H1 (cell line): ENCODE measurements at regions not wholly inside any gene's neighbourhood (a gene's known extent, or its start where the extent isn't known, plus 50 kb on each side); places are given as distances from the start of the nearest gene placed in this dataset.

Experiments used
- CTCF ChIA-PET: fragments of 300-600 bp; sonication (Branson Sonifier 250); formaldehyde crosslinking; loops from one replicate; lab custom pipeline; 2021; ENCODE audit not compliant: partially characterized antibody; lab: Charles Lee
- POLR2A ChIA-PET: fragments of 300-600 bp; sonication (Branson Sonifier 250); formaldehyde crosslinking; loops from one replicate; lab custom pipeline; 2021; ENCODE audit warnings: inconsistent platforms; ENCODE audit not compliant: partially characterized antibody; lab: Charles Lee
- DNase-seq, 2 experiments: peaks; one replicate each; pipeline versions ENCODE4 v3.0.0 to v3.0.0-alpha.2; 2010 to 2022; ENCODE audit warnings: low spot score in 2 of 2, low read depth in 1 of 2, mixed read lengths in 1 of 2
- FAIRE-seq: peaks from 2 replicates; lab custom pipeline; 2011; peaks lifted over from hg19 to GRCh38; lab: Jason Lieb, UNC
- H2AFZ ChIP-seq: 2 replicates; pipeline ENCODE4 v1.8.1; 2012; ENCODE audit warnings: low read length, inconsistent platforms
- H2AK5ac ChIP-seq: 2 replicates; pipeline ENCODE4 v1.6.1; 2013; ENCODE audit warnings: low read depth, low read length
- H2BK120ac ChIP-seq: replicated peaks from 2 replicates; pipeline ENCODE3; 2013; ENCODE audit warnings: low read depth, low read length, inconsistent platforms
- H2BK12ac ChIP-seq: 2 replicates; pipeline ENCODE4 v1.6.1; 2013; ENCODE audit warnings: low read depth, low read length
- H2BK15ac ChIP-seq: 2 replicates; pipeline ENCODE4 v1.6.1; 2013; ENCODE audit warnings: low read length
- H2BK20ac ChIP-seq: 2 replicates; pipeline ENCODE4 v1.6.1; 2013; ENCODE audit warnings: low read length
- H2BK5ac ChIP-seq: 2 replicates; pipeline ENCODE4 v1.6.1; 2013; ENCODE audit warnings: low read depth, low read length
- H3K14ac ChIP-seq: 2 replicates; pipeline ENCODE4 v1.6.1; 2013; ENCODE audit warnings: inconsistent platforms; ENCODE audit not compliant: insufficient read length
- H3K18ac ChIP-seq: 2 replicates; pipeline ENCODE4 v1.6.1; 2013; ENCODE audit warnings: low read length; ENCODE audit errors: extremely low read depth
- H3K23ac ChIP-seq: 2 replicates; pipeline ENCODE4 v1.6.1; 2013; ENCODE audit warnings: inconsistent platforms; ENCODE audit not compliant: insufficient read length
- H3K23me2 ChIP-seq: 2 replicates; pipeline ENCODE4 v1.6.1; 2013; ENCODE audit warnings: low read depth, low read length
- H3K27ac ChIP-seq: 2 replicates; pipeline ENCODE4 v1.6.1; 2011; ENCODE audit warnings: low read depth, low read length, inconsistent platforms
- H3K27me3 ChIP-seq, 4 experiments: replicated peaks in 1 of 4; 1 replicate in 1 of 4; 2 replicates in 3 of 4; pipeline versions ENCODE4 v1.6.1 to v1.8.1; 2011 to 2013; ENCODE audit warnings: low read length in 3 of 4, mild to moderate bottlenecking in 3 of 4, inconsistent platforms in 2 of 4, mixed read lengths in 2 of 4, moderate library complexity in 1 of 4; ENCODE audit not compliant: control insufficient read depth in 3 of 4, insufficient read depth in 3 of 4; ENCODE audit errors: extremely low read depth in 1 of 4
- H3K36me3 ChIP-seq, 4 experiments: 2 replicates each; pipeline versions ENCODE4 v1.6.1 to v1.8.1; 2011 to 2013; ENCODE audit warnings: mild to moderate bottlenecking in 4 of 4, low read length in 3 of 4, moderate library complexity in 2 of 4, control low read depth in 1 of 4, inconsistent platforms in 1 of 4; ENCODE audit not compliant: insufficient read depth in 4 of 4, control insufficient read depth in 2 of 4
- H3K4ac ChIP-seq: replicated peaks from 2 replicates; pipeline ENCODE3; 2013; ENCODE audit warnings: low read length, low read depth, mixed read lengths, inconsistent platforms; ENCODE audit not compliant: insufficient read length
- H3K4me1 ChIP-seq, 4 experiments: replicated peaks in 1 of 4; 1 replicate in 1 of 4; 2 replicates in 3 of 4; pipeline versions ENCODE4 v1.6.1 to v1.8.1; 2011 to 2013; ENCODE audit warnings: low read length in 3 of 4, inconsistent platforms in 2 of 4, mixed read lengths in 1 of 4; ENCODE audit not compliant: insufficient read depth in 4 of 4, control insufficient read depth in 3 of 4
- H3K4me2 ChIP-seq, 2 experiments: 2 replicates each; pipeline versions ENCODE4 v1.6.1 to v1.8.1; 2011 to 2013; ENCODE audit warnings: low read depth in 2 of 2, low read length in 2 of 2, control low read depth in 1 of 2, inconsistent platforms in 1 of 2, mild to moderate bottlenecking in 1 of 2; ENCODE audit not compliant: insufficient read depth in 1 of 2
- H3K4me3 ChIP-seq, 4 experiments: fragments of 200-600, 300-600 bp in 1 of 4; sonication (generic), shearing (Covaris generic), sonication (Bioruptor Twin) in 1 of 4; 2 replicates each; pipeline versions ENCODE4 v1.5.1 to v1.8.1; 2011 to 2016; ENCODE audit warnings: low read length in 4 of 4, low read depth in 3 of 4, control low read depth in 2 of 4, inconsistent platforms in 2 of 4, mild to moderate bottlenecking in 2 of 4, mixed read lengths in 1 of 4, moderate library complexity in 1 of 4; ENCODE audit not compliant: insufficient read depth in 2 of 4; ENCODE audit errors: extremely low read depth in 1 of 4
- H3K56ac ChIP-seq: replicated peaks from 2 replicates; pipeline ENCODE3; 2013; ENCODE audit warnings: low read depth, mild to moderate bottlenecking, mixed read lengths, low read length, inconsistent platforms; ENCODE audit not compliant: insufficient read length
- H3K79me1 ChIP-seq: 2 replicates; pipeline ENCODE4 v1.6.1; 2013; ENCODE audit warnings: low read depth, low read length, control low read depth
- H3K79me2 ChIP-seq, 2 experiments: 2 replicates each; pipeline versions ENCODE4 v1.6.1 to v1.8.1; 2012 to 2013; ENCODE audit warnings: low read length in 2 of 2, mild to moderate bottlenecking in 2 of 2, inconsistent platforms in 1 of 2; ENCODE audit not compliant: insufficient read depth in 2 of 2, control insufficient read depth in 1 of 2
- H3K9ac ChIP-seq, 4 experiments: replicated peaks in 1 of 4; 1 replicate in 1 of 4; 2 replicates in 3 of 4; pipeline versions ENCODE4 v1.6.1 to v1.8.1; 2011 to 2013; ENCODE audit warnings: low read depth in 3 of 4, low read length in 3 of 4, control low read depth in 2 of 4, mild to moderate bottlenecking in 2 of 4, moderate library complexity in 2 of 4, inconsistent platforms in 1 of 4; ENCODE audit errors: extremely low read depth in 1 of 4
- H3K9me3 ChIP-seq, 2 experiments: 2 replicates each; pipeline versions ENCODE4 v1.6.1 to v1.8.1; 2012 to 2013; ENCODE audit warnings: mild to moderate bottlenecking in 2 of 2, moderate library complexity in 2 of 2, control low read depth in 1 of 2, inconsistent platforms in 1 of 2, low read depth in 1 of 2, low read length in 1 of 2, mixed read lengths in 1 of 2; ENCODE audit not compliant: insufficient read depth in 2 of 2
- H4K20me1 ChIP-seq, 2 experiments: replicated peaks in 1 of 2; 2 replicates each; pipeline versions ENCODE3 to v1.8.1; 2011 to 2013; ENCODE audit warnings: inconsistent platforms in 2 of 2, low read length in 2 of 2, mild to moderate bottlenecking in 1 of 2; ENCODE audit not compliant: insufficient read depth in 2 of 2, control insufficient read depth in 1 of 2
- H4K5ac ChIP-seq: 2 replicates; pipeline ENCODE4 v1.6.1; 2013; ENCODE audit warnings: low read length, low read depth, mixed read lengths, inconsistent platforms; ENCODE audit not compliant: insufficient read length
- H4K8ac ChIP-seq: 2 replicates; pipeline ENCODE4 v1.8.0; 2013; ENCODE audit warnings: mild to moderate bottlenecking, moderate library complexity, low read length, inconsistent platforms; ENCODE audit not compliant: insufficient read depth; ENCODE audit errors: extremely low read depth
- H4K91ac ChIP-seq: replicated peaks from 2 replicates; pipeline ENCODE3; 2013; ENCODE audit warnings: low read length, mixed read lengths, inconsistent platforms; ENCODE audit not compliant: insufficient read length
- CBX5 ChIP-seq: fragments of 300-800, 300-1000 bp; sonication (generic); IDR thresholded peaks from 2 replicates; pipeline ENCODE4 v1.7.1; 2016; ENCODE audit warnings: antibody characterized with exemption, low read length, low read depth
- CBX8 ChIP-seq: fragments of 300-800, 300-1000 bp; sonication (generic); IDR thresholded peaks from 2 replicates; pipeline ENCODE4 v1.7.1; 2016; ENCODE audit warnings: low read depth, low read length, borderline replicate concordance
- CHD2 ChIP-seq: IDR thresholded peaks from 2 replicates; pipeline ENCODE4 v1.6.1; 2012; ENCODE audit warnings: low read length, improper control_type of control experiment
- E2F6 ChIP-seq: IDR thresholded peaks from 2 replicates; pipeline ENCODE4 v1.6.1; 2012; ENCODE audit warnings: inconsistent platforms
- EGR1 ChIP-seq: IDR thresholded peaks from 2 replicates; pipeline ENCODE4 v1.6.1; 2011; ENCODE audit warnings: low read depth, low read length, borderline replicate concordance
- KDM4A ChIP-seq: IDR thresholded peaks from one replicate; pipeline ENCODE4 v1.7.1; 2012; ENCODE audit warnings: low read depth, mild to moderate bottlenecking, moderate library complexity, low read length, inconsistent platforms; ENCODE audit not compliant: severe bottlenecking
- NRF1 ChIP-seq: IDR thresholded peaks from 2 replicates; pipeline ENCODE4 v1.6.1; 2011; ENCODE audit warnings: mild to moderate bottlenecking, low read depth, low read length, improper control_type of control experiment
- PHF8 ChIP-seq: fragments of 200-600 bp; sonication (generic); conservative IDR thresholded peaks from 2 replicates; pipeline ENCODE4 v1.7.1; 2012; ENCODE audit warnings: low read depth, mild to moderate bottlenecking, inconsistent platforms, low read length, moderate library complexity
- POU5F1 ChIP-seq: IDR thresholded peaks from 2 replicates; pipeline ENCODE4 v1.6.1; 2011; ENCODE audit warnings: low read depth, mild to moderate bottlenecking, low read length, moderate library complexity
- RXRA ChIP-seq: IDR thresholded peaks from 2 replicates; pipeline ENCODE4 v1.6.1; 2011; ENCODE audit warnings: low read depth, mild to moderate bottlenecking, low read length, moderate library complexity; ENCODE audit not compliant: insufficient read depth
- SIX5 ChIP-seq: IDR thresholded peaks from 2 replicates; pipeline ENCODE4 v1.6.1; 2011; ENCODE audit warnings: mild to moderate bottlenecking, low read depth, low read length
- SP1 ChIP-seq: IDR thresholded peaks from 2 replicates; pipeline ENCODE4 v1.6.1; 2011; ENCODE audit warnings: low read depth, low read length
- SP4 ChIP-seq: IDR thresholded peaks from 2 replicates; pipeline ENCODE4 v1.6.1; 2012; ENCODE audit warnings: low read length, inconsistent platforms
- TBP ChIP-seq: IDR thresholded peaks from 2 replicates; pipeline ENCODE4 v1.6.1; 2011; ENCODE audit warnings: low read depth, low read length, improper control_type of control experiment
- WGBS, 2 experiments: shearing (Covaris generic) in 1 of 2; methylation state at CpG; one replicate each; pipeline versions ENCODE4 v1.1.6 to v1.1.7; 2013 to 2015; ENCODE audit warnings: low lambda C conversion rate in 2 of 2, mixed read lengths in 2 of 2, inconsistent platforms in 1 of 2, low coverage in 1 of 2, missing lambda C conversion rate in 1 of 2; ENCODE audit not compliant: insufficient replicate concordance in 2 of 2, insufficient coverage in 1 of 2, insufficient read length in 1 of 2; ENCODE audit errors: extremely low coverage in 1 of 2, missing lambda C conversion rate in 1 of 2; 5-methylcytosine and 5-hydroxymethylcytosine counted together

GRCh38 chr15:54841701-54842305 is 354.9 kb downstream of the RSL24D1 start:
- DNase-seq = no peak
- CTCF ChIA-PET = no interaction called here
- H2BK5ac ChIP-seq = no peak overlapping the region
- no peak overlapping the region for H2BK120ac ChIP-seq
- no peak overlapping the region for H4K8ac ChIP-seq
- H3K56ac ChIP-seq = no peak overlapping the region
- H2AK5ac ChIP-seq = no peak overlapping the region
- no peak overlapping the region for H3K4me2 ChIP-seq
- no peak for FAIRE-seq
- H3K23me2 ChIP-seq = no peaks in the 10 kb centered on the region
- H3K9me3 ChIP-seq = peaks cover 3 to 39% of the 10 kb centered on the region in 2 experiments; a peak in 2 of 4 replicates
- H3K14ac ChIP-seq = no peak overlapping the region
- H3K9ac ChIP-seq = no peak overlapping the region
- no peak overlapping the region for H4K5ac ChIP-seq
- no peak overlapping the region for H2BK12ac ChIP-seq
- no peak overlapping the region for H3K18ac ChIP-seq
- no peak overlapping the region for H2BK20ac ChIP-seq
- no peaks in the 10 kb centered on the region for H3K36me3 ChIP-seq
- H3K27me3 ChIP-seq = no peaks in the 10 kb centered on the region
- no peak overlapping the region for H2BK15ac ChIP-seq
- H3K4me3 ChIP-seq = no peak overlapping the region
- no peak overlapping the region for H3K27ac ChIP-seq
- H3K4me1 ChIP-seq = no peaks in the 10 kb centered on the region
- POLR2A ChIA-PET = no interaction called here
- no peak overlapping the region for H3K23ac ChIP-seq
- 69% methylated on average over 3 of the region's 3 CpGs; no CpG with 5 or more reads in 1 of the 2 experiments for WGBS, 2 experiments
- no peaks in the 10 kb centered on the region for H3K79me1 ChIP-seq
- H3K4ac ChIP-seq = no peak overlapping the region
- no peak overlapping the region for H4K91ac ChIP-seq
- H2AFZ ChIP-seq = no peak overlapping the region
- H4K20me1 ChIP-seq = no peaks in the 10 kb centered on the region
- H3K79me2 ChIP-seq = no peaks in the 10 kb centered on the region
- TF ChIP-seq SP1 (no peak), TBP (no peak), KDM4A (no peak), POU5F1 (no peak), RXRA (no peak), PHF8 (no peak), CBX5 (no peak), SP4 (no peak), CHD2 (no peak), NRF1 (no peak), SIX5 (no peak), CBX8 (no peak), E2F6 (no peak), EGR1 (no peak)
